Body of pancreas (tissue), 4 donors: ENCODE measurements at regions not wholly inside any gene's neighbourhood (a gene's known extent, or its start where the extent isn't known, plus 50 kb on each side); places are given as distances from the start of the nearest gene placed in this dataset.
"Not testable (repeated sequence)": the region's sequence is repeated elsewhere in the genome, so short reads cannot be mapped to it uniquely, and the experiment has no call there.

Experiments used
- ATAC-seq: fragments of 150-250 bp; one replicate; pipeline ENCODE4 v1.9.1; 2016
- DNase-seq, 4 donors: peaks; one replicate each; pipeline ENCODE4 v3.0.0-alpha.2; 2019
- H3K27ac ChIP-seq, 4 donors: fragments of 200-600 bp; sonication (generic); 1 replicate in 3 of 4; 2 replicates in 1 of 4; pipeline versions ENCODE4 v1.5.1 to v1.6.1; 2016 to 2019; ENCODE audit warnings: mild to moderate bottlenecking in 1 of 4, mixed read lengths in 1 of 4, moderate library complexity in 1 of 4
- H3K27me3 ChIP-seq, 2 donors: fragments of 200-600 bp; sonication (generic); one replicate each; pipeline ENCODE4 v1.6.0; 2016; ENCODE audit warnings: mild to moderate bottlenecking in 1 of 2
- H3K36me3 ChIP-seq, 2 donors: fragments of 200-600 bp; sonication (generic); replicated peaks in 1 of 2; 2 replicates each; pipeline ENCODE4 v1.5.1; 2016; ENCODE audit warnings: low read depth in 2 of 2; ENCODE audit not compliant: insufficient read depth in 1 of 2
- H3K4me1 ChIP-seq: fragments of 200-600 bp; sonication (generic); one replicate; pipeline ENCODE4 v1.6.0; 2016
- H3K4me3 ChIP-seq, 2 donors: fragments of 200-600 bp; sonication (generic); 1 replicate in 1 of 2; 2 replicates in 1 of 2; pipeline ENCODE4 v1.5.1; 2016 to 2019
- H3K9me3 ChIP-seq, 3 donors: fragments of 200-600 bp; sonication (generic); 1 replicate in 2 of 3; 2 replicates in 1 of 3; pipeline ENCODE4 v1.5.1; 2016
- CTCF ChIP-seq, 7 experiments: fragments of 450-650 bp in 4 of 7; fragments of 200-600 bp in 3 of 7; sonication (generic) in 3 of 7; IDR thresholded peaks; one replicate each; pipeline ENCODE4 v1.5.1; 2016 to 2019; ENCODE audit warnings: antibody characterized with exemption in 7 of 7
- POLR2A ChIP-seq, 3 donors: fragments of 450-650 bp; IDR thresholded peaks; one replicate each; pipeline ENCODE4 v1.6.1; 2016; ENCODE audit warnings: antibody characterized with exemption in 3 of 3, mild to moderate bottlenecking in 2 of 3
- WGBS, 2 donors: methylation state at CpG; one replicate each; pipeline ENCODE4 v1.1.5; 2017; 5-methylcytosine and 5-hydroxymethylcytosine counted together
- intact Hi-C: fragments of 100-400 bp; cut with DNase I; formaldehyde crosslinking; loops from one replicate; pipeline ENCODE4 v1.15.1; 2023

GRCh38 chr1:78255846-78256245 is 210.1 kb downstream of the GIPC2 start:
- H3K27me3 ChIP-seq, result no peaks in the 10 kb centered on the region

GRCh38 chr1:78263459-78263858 is 217.7 kb downstream of the GIPC2 start:
- H3K9me3 ChIP-seq, result peaks cover 0 to 16% (median 0%) of the 10 kb centered on the region in 3 donors
- no peak overlapping the region for H3K4me3 ChIP-seq
- WGBS, 2 donors, result 44 to 49% methylated on average over 1 to 2 of the region's 2 CpGs
- no peaks in the 10 kb centered on the region for H3K27me3 ChIP-seq
- H3K27ac ChIP-seq, result no peak overlapping the region
- DNase-seq, result no peak
- TF ChIP-seq CTCF (IDR thresholded peaks at IDR 0.05) (no peak), POLR2A (IDR thresholded peaks at IDR 0.05) (no peak)
- intact Hi-C loops, result no loop called here
- no peaks in the 10 kb centered on the region for H3K4me1 ChIP-seq
- no peaks in the 10 kb centered on the region for H3K36me3 ChIP-seq
- no peak for ATAC-seq

More at GRCh38 chr1:78255846-78256245, 210.1 kb downstream of the GIPC2 start:
- H3K9me3 ChIP-seq, result peaks cover 0 to 6% (median 0%) of the 10 kb centered on the region in 3 donors
- no peak overlapping the region for H3K4me3 ChIP-seq
- no peaks in the 10 kb centered on the region for H3K4me1 ChIP-seq
- intact Hi-C loops, result no loop called here
- no peak overlapping the region for H3K27ac ChIP-seq
- H3K36me3 ChIP-seq, result no peaks in the 10 kb centered on the region
- WGBS, 2 donors, result 63 to 75% methylated on average over 1 of the region's 1 CpG
- DNase-seq, result no peak
- no peak for TF ChIP-seq POLR2A (IDR thresholded peaks at IDR 0.05)
- TF ChIP-seq CTCF (IDR thresholded peaks at IDR 0.05), result no peak
- no peak for ATAC-seq

- no peak for ATAC-seq
- intact Hi-C loops, result no loop called here
- peaks cover 0 to 16% (median 0%) of the 10 kb centered on the region in 3 donors for H3K9me3 ChIP-seq
Measured at GRCh38 chr1:78263946-78264345, 218.2 kb downstream of the GIPC2 start.

GRCh38 chr1:78267513-78268218 is 221.9 kb downstream of the GIPC2 start:
- 81 to 82% methylated on average over 3 of the region's 3 CpGs for WGBS, 2 donors
- TF ChIP-seq POLR2A (IDR thresholded peaks at IDR 0.05), result no peak
- TF ChIP-seq CTCF (IDR thresholded peaks at IDR 0.05), result no peak
- intact Hi-C loops, result no loop called here

More at GRCh38 chr1:78263946-78264345, 218.2 kb downstream of the GIPC2 start:
- Histone ChIP-seq H3K27ac (no peak overlapping the region), H3K36me3 (no peaks in the 10 kb centered on the region), H3K4me3 (no peak overlapping the region), H3K4me1 (no peaks in the 10 kb centered on the region), H3K27me3 (no peaks in the 10 kb centered on the region)
- TF ChIP-seq CTCF (IDR thresholded peaks at IDR 0.05), result no peak
- no peak for DNase-seq
- 6 to 12% methylated on average over 1 of the region's 1 CpG for WGBS, 2 donors

GRCh38 chr1:78269591-78269990 is 221.2 kb upstream of the PTGFR start:
- no peaks in the 10 kb centered on the region for H3K27me3 ChIP-seq
- WGBS, 2 donors, result 65 to 69% methylated on average over 2 of the region's 2 CpGs
- no peaks in the 10 kb centered on the region for H3K36me3 ChIP-seq
- TF ChIP-seq POLR2A (IDR thresholded peaks at IDR 0.05), result no peak
- no peak for TF ChIP-seq CTCF (IDR thresholded peaks at IDR 0.05)
- H3K4me1 ChIP-seq, result no peaks in the 10 kb centered on the region
- H3K4me3 ChIP-seq, result no peak overlapping the region
- H3K27ac ChIP-seq, result no peak overlapping the region
- DNase-seq (no peak), ATAC-seq (no peak)
- H3K9me3 ChIP-seq, result peaks cover 0 to 5% (median 0%) of the 10 kb centered on the region in 3 donors
- intact Hi-C loops, result no loop called here

More at GRCh38 chr1:78267513-78268218, 221.9 kb downstream of the GIPC2 start:
- no peak for ATAC-seq
- Histone ChIP-seq H3K36me3 (no peaks in the 10 kb centered on the region), H3K27me3 (no peaks in the 10 kb centered on the region), H3K4me3 (no peak overlapping the region), H3K9me3 (peaks cover 0 to 5% (median 0%) of the 10 kb centered on the region in 3 donors), H3K27ac (no peak overlapping the region), H3K4me1 (no peaks in the 10 kb centered on the region)
- no peak for DNase-seq

- H3K27me3 ChIP-seq, ATAC-seq, intact Hi-C loops, H3K36me3 ChIP-seq, H3K4me3 ChIP-seq, DNase-seq, H3K9me3 ChIP-seq, H3K27ac ChIP-seq, H3K4me1 ChIP-seq: not testable (repeated sequence)
- 86 to 88% methylated on average over 2 of the region's 2 CpGs for WGBS, 2 donors
Measured at GRCh38 chr1:78271423-78271822, 219.4 kb upstream of the PTGFR start.
